NCI-H526 (cell line): ENCODE measurements at regions not wholly inside any gene's neighbourhood (a gene's known extent, or its start where the extent isn't known, plus 50 kb on each side); places are given as distances from the start of the nearest gene placed in this dataset.
"Not testable (repeated sequence)": the region's sequence is repeated elsewhere in the genome, so short reads cannot be mapped to it uniquely, and the experiment has no call there.

ENCODE experiments used
- DNase-seq, 2 experiments: peaks; one replicate each; lab custom pipeline; 2025; lab: John Stamatoyannopoulos, UW

GRCh38 chr5:93220431-93220830 lies 360.6 kb downstream of the NR2F1-AS1 start:
- no peak for DNase-seq

- DNase-seq = no peak
Observed at GRCh38 chr5:93219641-93220145, 361.3 kb downstream of the NR2F1-AS1 start.

- DNase-seq = not testable (repeated sequence)
Observed at GRCh38 chr5:93213111-93213794, 367.8 kb downstream of the NR2F1-AS1 start.

- DNase-seq = no peak
Observed at GRCh38 chr5:93209476-93209875, 371.5 kb downstream of the NR2F1-AS1 start.

GRCh38 chr5:93208141-93208751 lies 372.8 kb downstream of the NR2F1-AS1 start:
- DNase-seq = no peak

- DNase-seq = no peak
Observed at GRCh38 chr5:93206203-93206602, 374.8 kb downstream of the NR2F1-AS1 start.

- no peak for DNase-seq
Observed at GRCh38 chr5:93201061-93201460, 380.0 kb downstream of the NR2F1-AS1 start.

GRCh38 chr5:93196986-93197385 lies 384.0 kb downstream of the NR2F1-AS1 start:
- DNase-seq = no peak

- no peak for DNase-seq
Observed at GRCh38 chr5:93193431-93194347, 387.3 kb downstream of the NR2F1-AS1 start.

GRCh38 chr5:93192683-93193082 lies 388.3 kb downstream of the NR2F1-AS1 start:
- DNase-seq = no peak

- no peak for DNase-seq
Observed at GRCh38 chr5:93192087-93192486, 388.9 kb downstream of the NR2F1-AS1 start.

GRCh38 chr5:93191035-93191817 lies 389.8 kb downstream of the NR2F1-AS1 start:
- no peak for DNase-seq

- DNase-seq = no peak
Observed at GRCh38 chr5:93189707-93190120, 391.3 kb downstream of the NR2F1-AS1 start.

- DNase-seq = no peak
Observed at GRCh38 chr5:93188876-93189485, 392.0 kb downstream of the NR2F1-AS1 start.

- no peak for DNase-seq
Observed at GRCh38 chr5:93186076-93186682, 394.8 kb downstream of the NR2F1-AS1 start.

- DNase-seq = no peak
Observed at GRCh38 chr5:93184041-93184440, 397.0 kb downstream of the NR2F1-AS1 start.

- no peak for DNase-seq
Observed at GRCh38 chr5:93179466-93179865, 401.6 kb downstream of the NR2F1-AS1 start.

GRCh38 chr5:93174930-93175329 lies 406.1 kb downstream of the NR2F1-AS1 start:
- no peak for DNase-seq

- DNase-seq = no peak
Observed at GRCh38 chr5:93165559-93165958, 415.5 kb downstream of the NR2F1-AS1 start.

GRCh38 chr5:93164690-93165089 lies 416.3 kb downstream of the NR2F1-AS1 start:
- no peak for DNase-seq
